Mesendoderm (in vitro differentiated cells): ENCODE measurements at regions not wholly inside any gene's neighbourhood (a gene's known extent, or its start where the extent isn't known, plus 50 kb on each side); places are given as distances from the start of the nearest gene placed in this dataset.
A peak's percentile ranks its signal among the peaks of the same experiment; 100 is the strongest.

Experiments used
- DNase-seq: peaks from one replicate; pipeline ENCODE4 v3.0.0; 2013
- H2AK5ac ChIP-seq: 2 replicates; pipeline ENCODE4 v1.6.1; 2013; ENCODE audit warnings: low read length, inconsistent platforms
- H2BK120ac ChIP-seq: 2 replicates; pipeline ENCODE4 v1.6.1; 2013; ENCODE audit warnings: low read depth, mild to moderate bottlenecking, low read length, moderate library complexity, mixed read lengths
- H2BK15ac ChIP-seq: replicated peaks from 2 replicates; pipeline ENCODE4 v1.6.1; 2013; ENCODE audit warnings: low read depth, mild to moderate bottlenecking, moderate library complexity
- H2BK5ac ChIP-seq: 2 replicates; pipeline ENCODE4 v1.6.1; 2013; ENCODE audit warnings: low read length, inconsistent platforms
- H3K18ac ChIP-seq: 2 replicates; pipeline ENCODE4 v1.6.1; 2013; ENCODE audit warnings: mild to moderate bottlenecking, low read length, mixed read lengths
- H3K23ac ChIP-seq: one replicate; pipeline ENCODE4 v1.6.1; 2013; ENCODE audit warnings: low read length
- H3K27ac ChIP-seq: 2 replicates; pipeline ENCODE4 v1.5.1; 2013; ENCODE audit warnings: low read depth, mild to moderate bottlenecking, inconsistent platforms, low read length, moderate library complexity
- H3K27me3 ChIP-seq: 2 replicates; pipeline ENCODE4 v1.6.1; 2013; ENCODE audit warnings: low read length, control low read depth, mild to moderate bottlenecking, inconsistent platforms; ENCODE audit not compliant: insufficient read depth, poor library complexity
- H3K36me3 ChIP-seq: 2 replicates; pipeline ENCODE4 v1.6.1; 2013; ENCODE audit warnings: low read length, inconsistent platforms; ENCODE audit not compliant: control insufficient read depth, insufficient read depth
- H3K4ac ChIP-seq: one replicate; pipeline ENCODE4 v1.6.1; 2013; ENCODE audit warnings: low read depth, mild to moderate bottlenecking, low read length, moderate library complexity
- H3K4me1 ChIP-seq: 2 replicates; pipeline ENCODE4 v1.6.1; 2013; ENCODE audit warnings: low read depth, low read length, inconsistent platforms; ENCODE audit not compliant: control insufficient read depth
- H3K4me2 ChIP-seq: 2 replicates; pipeline ENCODE4 v1.6.1; 2013; ENCODE audit warnings: low read length
- H3K4me3 ChIP-seq: 2 replicates; pipeline ENCODE4 v1.5.1; 2013; ENCODE audit warnings: mild to moderate bottlenecking, low read length
- H3K56ac ChIP-seq: one replicate; pipeline ENCODE4 v1.6.1; 2013; ENCODE audit warnings: low read length
- H3K79me1 ChIP-seq: 2 replicates; pipeline ENCODE4 v1.6.1; 2013; ENCODE audit warnings: low read length, inconsistent platforms
- H3K79me2 ChIP-seq: 2 replicates; pipeline ENCODE4 v1.6.1; 2013; ENCODE audit warnings: mild to moderate bottlenecking, low read length; ENCODE audit not compliant: control insufficient read depth, insufficient read depth
- H3K9ac ChIP-seq: 2 replicates; pipeline ENCODE4 v1.6.1; 2013; ENCODE audit warnings: low read length, inconsistent platforms
- H4K5ac ChIP-seq: one replicate; pipeline ENCODE4 v1.6.1; 2013; ENCODE audit warnings: low read length
- H4K8ac ChIP-seq: one replicate; pipeline ENCODE4 v1.6.1; 2013; ENCODE audit warnings: low read depth, mild to moderate bottlenecking, control low read depth, low read length, moderate library complexity
- WGBS: extraction: QIAGEN DNeasy Blood & Tissue Kit; methylation state at CpG from one replicate; pipeline ENCODE4 v1.1.7; 2013; ENCODE audit warnings: low lambda C conversion rate, missing lambda C conversion rate; ENCODE audit not compliant: insufficient coverage; ENCODE audit errors: extremely low coverage; 5-methylcytosine and 5-hydroxymethylcytosine counted together

- H3K79me1 ChIP-seq: no peaks in the 10 kb centered on the region
- no peak overlapping the region for H3K56ac ChIP-seq
- no peak overlapping the region for H3K23ac ChIP-seq
- no peak overlapping the region for H3K4me3 ChIP-seq
- H3K27ac ChIP-seq: no peak overlapping the region
- H3K4me1 ChIP-seq: no peaks in the 10 kb centered on the region
- H4K8ac ChIP-seq: no peak overlapping the region
- H4K5ac ChIP-seq: no peak overlapping the region
- no peak overlapping the region for H2AK5ac ChIP-seq
- no peak overlapping the region for H3K4ac ChIP-seq
- no peak overlapping the region for H3K4me2 ChIP-seq
- no peaks in the 10 kb centered on the region for H3K79me2 ChIP-seq
- DNase-seq: no peak
- no peak overlapping the region for H3K9ac ChIP-seq
- no peaks in the 10 kb centered on the region for H3K36me3 ChIP-seq
- no peaks in the 10 kb centered on the region for H3K27me3 ChIP-seq
- no peak overlapping the region for H2BK5ac ChIP-seq
- H3K18ac ChIP-seq: no peak overlapping the region
- H2BK15ac ChIP-seq: no peak overlapping the region
- H2BK120ac ChIP-seq: no peak overlapping the region
Observed at GRCh38 chr18:2324459-2324858, 246.8 kb downstream of the METTL4 start.

DNA sequence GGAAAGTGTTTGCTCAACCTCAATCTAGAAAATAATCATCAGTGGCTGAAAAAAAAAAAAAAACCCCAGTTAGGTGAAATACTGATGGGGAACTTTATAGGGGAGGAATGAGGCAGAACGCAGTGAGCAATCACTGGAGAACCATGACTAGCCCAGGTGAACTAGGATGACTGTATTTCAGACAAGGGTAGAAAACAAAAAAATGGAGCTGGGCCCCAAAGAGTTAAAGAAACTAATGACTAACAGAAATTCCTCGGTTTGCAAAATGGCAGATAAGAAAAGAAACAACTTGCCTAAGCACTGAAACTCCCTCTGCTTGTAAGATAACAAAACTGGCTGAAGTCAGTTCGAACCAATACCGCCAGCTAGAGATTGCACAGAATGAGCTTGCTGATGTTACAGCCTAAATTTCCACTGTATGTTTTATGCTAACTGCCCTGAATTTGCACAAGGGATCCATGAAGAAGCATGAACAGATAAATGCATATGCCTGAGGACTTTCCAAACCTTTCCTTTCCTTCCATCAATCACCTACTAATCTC, 245.9 kb downstream of the METTL4 start:
- no peak overlapping the region for H2AK5ac ChIP-seq
- H4K5ac ChIP-seq: no peak overlapping the region
- no peak overlapping the region for H3K9ac ChIP-seq
- H3K4ac ChIP-seq: no peak overlapping the region
- H2BK5ac ChIP-seq: no peak overlapping the region
- no peaks in the 10 kb centered on the region for H3K27me3 ChIP-seq
- peak overlapping the region; percentile 1 for H3K56ac ChIP-seq
- H3K18ac ChIP-seq: no peak overlapping the region
- H4K8ac ChIP-seq: no peak overlapping the region
- no peaks in the 10 kb centered on the region for H3K79me1 ChIP-seq
- no peaks in the 10 kb centered on the region for H3K36me3 ChIP-seq
- H3K4me1 ChIP-seq: no peaks in the 10 kb centered on the region
- no peak overlapping the region for H2BK15ac ChIP-seq
- DNase-seq: peak; percentile 74
- no peak overlapping the region for H3K4me2 ChIP-seq
- H3K23ac ChIP-seq: no peak overlapping the region
- H3K79me2 ChIP-seq: no peaks in the 10 kb centered on the region
- no peak overlapping the region for H3K4me3 ChIP-seq
- no peak overlapping the region for H3K27ac ChIP-seq
- no CpG with 5 or more reads among the region's 4 CpGs for WGBS
- no peak overlapping the region for H2BK120ac ChIP-seq

- WGBS: no CpG with 5 or more reads among the region's 1 CpG
- H3K4ac ChIP-seq: no peak overlapping the region
- no peak overlapping the region for H2BK15ac ChIP-seq
- no peak overlapping the region for H2BK120ac ChIP-seq
- no peak overlapping the region for H4K5ac ChIP-seq
- no peaks in the 10 kb centered on the region for H3K4me1 ChIP-seq
- no peak overlapping the region for H2AK5ac ChIP-seq
- no peak overlapping the region for H4K8ac ChIP-seq
- no peak overlapping the region for H3K23ac ChIP-seq
- no peak overlapping the region for H3K18ac ChIP-seq
- no peaks in the 10 kb centered on the region for H3K79me2 ChIP-seq
- no peaks in the 10 kb centered on the region for H3K36me3 ChIP-seq
- no peak overlapping the region for H3K27ac ChIP-seq
- no peaks in the 10 kb centered on the region for H3K79me1 ChIP-seq
- H3K4me3 ChIP-seq: no peak overlapping the region
- no peak overlapping the region for H3K4me2 ChIP-seq
- no peaks in the 10 kb centered on the region for H3K27me3 ChIP-seq
- H3K56ac ChIP-seq: no peak overlapping the region
- no peak for DNase-seq
- no peak overlapping the region for H2BK5ac ChIP-seq
- no peak overlapping the region for H3K9ac ChIP-seq
Observed at GRCh38 chr18:2325933-2326332, 245.4 kb downstream of the METTL4 start.

DNA sequence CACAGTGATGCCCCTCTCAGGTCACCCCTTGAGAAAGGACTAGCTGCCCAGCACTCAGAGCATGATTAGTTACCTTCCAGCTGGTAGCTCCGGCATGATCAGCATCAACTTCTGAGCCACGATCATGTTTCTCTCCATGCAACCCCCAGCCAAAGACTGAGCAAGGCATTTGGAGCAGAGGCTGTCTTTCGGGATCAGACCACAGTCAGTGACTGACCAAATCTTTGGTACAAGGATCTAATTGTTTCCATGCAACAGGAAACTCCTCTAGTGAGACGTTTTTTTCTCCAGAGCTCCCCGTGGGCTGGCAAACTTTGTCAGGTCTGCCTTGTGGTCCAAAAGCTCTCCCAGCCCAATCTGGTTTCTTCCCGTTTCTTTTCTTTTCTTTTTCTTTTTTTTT, 244.3 kb downstream of the METTL4 start:
- Histone ChIP-seq H3K27me3 (no peaks in the 10 kb centered on the region), H3K4me3 (no peak overlapping the region), H3K4ac (no peak overlapping the region), H3K36me3 (no peaks in the 10 kb centered on the region), H4K5ac (no peak overlapping the region), H3K79me1 (no peaks in the 10 kb centered on the region), H3K56ac (peak overlapping the region; percentile 2), H3K18ac (no peak overlapping the region), H4K8ac (no peak overlapping the region), H2BK120ac (no peak overlapping the region), H2BK5ac (no peak overlapping the region), H2AK5ac (no peak overlapping the region), H3K9ac (no peak overlapping the region), H3K79me2 (no peaks in the 10 kb centered on the region), H3K4me2 (no peak overlapping the region), H3K23ac (no peak overlapping the region), H3K27ac (no peak overlapping the region), H2BK15ac (no peak overlapping the region), H3K4me1 (no peaks in the 10 kb centered on the region)
- WGBS: no CpG with 5 or more reads among the region's 6 CpGs
- DNase-seq: no peak

GRCh38 chr18:2330764-2331163, 240.5 kb downstream of the METTL4 start:
- H3K23ac ChIP-seq: no peak overlapping the region
- no peak overlapping the region for H3K56ac ChIP-seq

DNA sequence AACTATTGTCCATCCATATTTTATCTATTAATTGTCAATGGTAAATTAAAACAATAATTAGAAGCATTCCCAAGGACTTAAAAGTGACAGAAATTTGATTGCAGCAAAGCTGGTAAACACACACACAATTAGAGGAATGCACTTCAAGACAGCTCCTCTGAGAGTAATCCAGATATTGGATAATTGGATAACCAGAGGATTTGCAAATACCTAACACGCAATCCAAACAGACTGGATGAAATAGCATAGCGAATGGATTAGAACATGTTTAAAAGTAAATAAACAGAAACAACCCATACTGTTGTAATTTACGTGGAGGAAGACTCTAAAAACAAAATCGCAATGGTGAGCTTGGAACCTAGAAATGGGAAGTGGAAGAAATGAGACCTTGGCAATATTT, 239.8 kb downstream of the METTL4 start:
- H2BK5ac ChIP-seq: no peak overlapping the region
- WGBS: no CpG with 5 or more reads among the region's 4 CpGs

More at GRCh38 chr18:2330764-2331163, 240.5 kb downstream of the METTL4 start:
- Histone ChIP-seq H3K79me2 (no peaks in the 10 kb centered on the region), H2BK5ac (no peak overlapping the region), H2BK120ac (no peak overlapping the region), H3K18ac (no peak overlapping the region), H3K4me2 (no peak overlapping the region), H2AK5ac (no peak overlapping the region), H3K4ac (no peak overlapping the region), H3K9ac (no peak overlapping the region), H3K4me3 (no peak overlapping the region), H2BK15ac (no peak overlapping the region), H4K5ac (no peak overlapping the region), H3K27ac (no peak overlapping the region), H3K36me3 (no peaks in the 10 kb centered on the region), H3K79me1 (no peaks in the 10 kb centered on the region), H3K27me3 (no peaks in the 10 kb centered on the region), H4K8ac (no peak overlapping the region), H3K4me1 (no peaks in the 10 kb centered on the region)
- WGBS: no CpG with 5 or more reads among the region's 2 CpGs
- no peak for DNase-seq

More for the DNA sequence above, 239.8 kb downstream of the METTL4 start:
- H3K79me1 ChIP-seq: no peaks in the 10 kb centered on the region
- no peak overlapping the region for H3K27ac ChIP-seq
- H4K5ac ChIP-seq: no peak overlapping the region
- no peak overlapping the region for H3K9ac ChIP-seq
- no peaks in the 10 kb centered on the region for H3K27me3 ChIP-seq
- no peak overlapping the region for H3K4me2 ChIP-seq
- H3K4me3 ChIP-seq: no peak overlapping the region
- H3K4me1 ChIP-seq: no peaks in the 10 kb centered on the region
- H3K56ac ChIP-seq: no peak overlapping the region
- no peak overlapping the region for H3K4ac ChIP-seq
- no peaks in the 10 kb centered on the region for H3K36me3 ChIP-seq
- H2BK120ac ChIP-seq: no peak overlapping the region
- no peak overlapping the region for H2BK15ac ChIP-seq
- no peak for DNase-seq
- H4K8ac ChIP-seq: no peak overlapping the region
- no peak overlapping the region for H3K23ac ChIP-seq
- no peak overlapping the region for H3K18ac ChIP-seq
- H2AK5ac ChIP-seq: no peak overlapping the region
- no peaks in the 10 kb centered on the region for H3K79me2 ChIP-seq
